ENCODE measurements at regions not wholly inside any gene's neighbourhood (a gene's known extent, or its start where the extent isn't known, plus 50 kb on each side); places are given as distances from the start of the nearest gene placed in this dataset.

DNA sequence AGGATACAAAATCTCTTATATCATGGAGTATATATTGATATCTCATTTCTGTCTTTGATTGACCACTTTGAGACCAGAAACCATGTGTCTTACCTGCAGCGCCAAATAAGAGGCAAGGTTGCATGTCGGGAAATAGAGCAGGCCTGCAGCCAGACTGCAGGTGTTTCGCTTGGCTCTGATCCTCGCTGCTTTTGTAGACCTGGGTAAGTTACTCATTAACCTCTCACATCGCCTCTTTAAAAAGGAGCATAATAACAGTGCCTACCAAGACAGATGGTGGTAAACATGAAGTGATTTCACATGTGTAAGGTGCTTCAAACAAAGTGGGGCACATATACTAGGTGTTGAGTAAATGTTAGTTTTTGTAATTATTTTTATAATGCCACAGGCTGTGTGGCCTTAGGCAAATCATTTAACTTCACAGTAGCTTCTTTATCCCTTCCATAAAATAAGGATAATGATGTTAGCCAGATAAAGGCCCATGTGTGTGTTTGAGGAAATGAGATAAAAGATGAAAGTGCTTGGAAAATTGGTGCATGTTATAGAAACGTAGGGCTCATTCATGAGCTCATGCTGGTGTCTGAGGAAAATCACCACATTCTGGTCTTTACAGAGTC, 248.8 kb upstream of the MAP3K7 start:
- H3K4me1 Mint-ChIP-seq: no peaks in the 10 kb centered on the region
- Histone ChIP-seq H4K5ac (ENCODE audit: insufficient read length, low read depth, low read length) (no peak overlapping the region), H2AFZ (ENCODE audit: low read length) (no peak overlapping the region), H4K8ac (replicated peaks; ENCODE audit: insufficient read length, low read depth, low read length) (no peak overlapping the region), H2BK15ac (ENCODE audit: low read depth, low read length) (no peak overlapping the region), H2BK120ac (ENCODE audit: low read depth, low read length, poor library complexity, severe bottlenecking) (no peak overlapping the region), H3K56ac (ENCODE audit: insufficient read length, low read depth, low read length) (no peak overlapping the region), H3K23me2 (ENCODE audit: insufficient read length, low read depth, low read length, poor library complexity, severe bottlenecking) (no peaks in the 10 kb centered on the region), H2BK12ac (ENCODE audit: insufficient read length, low read depth, low read length) (no peak overlapping the region), H3K79me1 (ENCODE audit: insufficient read depth, low read depth, low read length, poor library complexity, severe bottlenecking) (no peaks in the 10 kb centered on the region), H3K79me2 (ENCODE audit: insufficient read depth, low read length) (no peaks in the 10 kb centered on the region), H2BK5ac (ENCODE audit: insufficient read length, low read length) (no peak overlapping the region), H3K9me3 (ENCODE audit: control insufficient read depth, low read depth, low read length) (no peaks in the 10 kb centered on the region), H4K20me1 (ENCODE audit: control insufficient read depth, insufficient read depth, insufficient read length) (no peaks in the 10 kb centered on the region), H3K14ac (ENCODE audit: insufficient read depth, low read length) (no peak overlapping the region), H3K4ac (ENCODE audit: low read depth, low read length) (no peak overlapping the region), H4K91ac (ENCODE audit: insufficient read length, low read depth, low read length) (no peak overlapping the region), H3K9ac (ENCODE audit: extremely low read depth, insufficient read length, low read length) (no peak overlapping the region), H3K27ac (ENCODE audit: insufficient read length, low read depth, low read length) (no peak overlapping the region), H2AK5ac (ENCODE audit: insufficient read length, low read length) (no peak overlapping the region), H3K18ac (ENCODE audit: insufficient read length, low read depth, low read length) (no peak overlapping the region), H3K23ac (ENCODE audit: insufficient read length, low read depth, low read length) (no peak overlapping the region), H2BK20ac (ENCODE audit: low read depth, low read length, poor library complexity, severe bottlenecking) (no peak overlapping the region), H3K4me2 (ENCODE audit: insufficient read depth, insufficient read length, low read length) (no peak overlapping the region), H3T11ph (ENCODE audit: low read length) (no peak overlapping the region), H3K27me3 (ENCODE audit: insufficient read depth, low read length) (no peaks in the 10 kb centered on the region), H3K4me1 (ENCODE audit: insufficient read depth, low read length) (no peaks in the 10 kb centered on the region)
- H3K36me3 Mint-ChIP-seq (ENCODE audit: insufficient read depth in 1 of 3, low read depth in 3 of 3): peaks cover 0 to 4% (median 3%) of the 10 kb centered on the region in 3 experiments; a peak in 1 of 7 replicates
- no peak overlapping the region for H3K4me3 Mint-ChIP-seq
- peaks cover 0 to 12% of the 10 kb centered on the region in 2 experiments; a peak in 3 of 5 replicates for H3K9me3 Mint-ChIP-seq
- no CpG with 5 or more reads among the region's 6 CpGs for WGBS (ENCODE audit: extremely low coverage, insufficient read length, low lambda C conversion rate)
- no peak overlapping the region for H3K27ac Mint-ChIP-seq
- no peak for DNase-seq
- TF ChIP-seq CTCF (conservative IDR thresholded peaks at IDR 0.05): no peak
- peaks cover 2% of the 10 kb centered on the region; the same call in 1 of the 2 replicates for H3K27me3 Mint-ChIP-seq (ENCODE audit: low read depth)

Data from H9 (cell line).